Testis (tissue), 2 donors: ENCODE measurements at regions not wholly inside any gene's neighbourhood (a gene's known extent, or its start where the extent isn't known, plus 50 kb on each side); places are given as distances from the start of the nearest gene placed in this dataset.

ENCODE experiments used
- POLR2A ChIP-seq: fragments of 450-650 bp; IDR thresholded peaks from one replicate; pipeline ENCODE4 v1.6.1; 2017; ENCODE audit warnings: antibody characterized with exemption, mild to moderate bottlenecking, moderate library complexity
- TF ChIP-seq, protein P1 (sequence below), 3 experiments: fragments of 450-650 bp in 2 of 3; fragments of 200-600 bp in 1 of 3; sonication (generic) in 1 of 3; IDR thresholded peaks; one replicate each; pipeline ENCODE4 v1.5.1; 2016 to 2019; ENCODE audit warnings: antibody characterized with exemption in 3 of 3, mild to moderate bottlenecking in 2 of 3, moderate library complexity in 1 of 3

- TF ChIP-seq, protein P1, sequence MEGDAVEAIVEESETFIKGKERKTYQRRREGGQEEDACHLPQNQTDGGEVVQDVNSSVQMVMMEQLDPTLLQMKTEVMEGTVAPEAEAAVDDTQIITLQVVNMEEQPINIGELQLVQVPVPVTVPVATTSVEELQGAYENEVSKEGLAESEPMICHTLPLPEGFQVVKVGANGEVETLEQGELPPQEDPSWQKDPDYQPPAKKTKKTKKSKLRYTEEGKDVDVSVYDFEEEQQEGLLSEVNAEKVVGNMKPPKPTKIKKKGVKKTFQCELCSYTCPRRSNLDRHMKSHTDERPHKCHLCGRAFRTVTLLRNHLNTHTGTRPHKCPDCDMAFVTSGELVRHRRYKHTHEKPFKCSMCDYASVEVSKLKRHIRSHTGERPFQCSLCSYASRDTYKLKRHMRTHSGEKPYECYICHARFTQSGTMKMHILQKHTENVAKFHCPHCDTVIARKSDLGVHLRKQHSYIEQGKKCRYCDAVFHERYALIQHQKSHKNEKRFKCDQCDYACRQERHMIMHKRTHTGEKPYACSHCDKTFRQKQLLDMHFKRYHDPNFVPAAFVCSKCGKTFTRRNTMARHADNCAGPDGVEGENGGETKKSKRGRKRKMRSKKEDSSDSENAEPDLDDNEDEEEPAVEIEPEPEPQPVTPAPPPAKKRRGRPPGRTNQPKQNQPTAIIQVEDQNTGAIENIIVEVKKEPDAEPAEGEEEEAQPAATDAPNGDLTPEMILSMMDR (IDR thresholded peaks at IDR 0.05): no peak
- TF ChIP-seq POLR2A: no peak
Measured at GRCh38 chr17:77600346-77600745, 358.2 kb upstream of the TNRC6C start.
